Activated CD8-positive, alpha-beta memory T cell treated with anti-CD3 and anti-CD28 coated beads, Interleukin-2, amount 10 ng/mL, durations not matched to agents 7 days and 5 days (primary cell): ENCODE measurements at regions not wholly inside any gene's neighbourhood (a gene's known extent, or its start where the extent isn't known, plus 50 kb on each side); places are given as distances from the start of the nearest gene placed in this dataset.

Experiments used
- ATAC-seq: fragments of 150-1000 bp; cut with Tn5 transposase; one replicate; pipeline ENCODE4 v1.10.0; 2021; ENCODE audit warnings: moderate library complexity
- CTCF ChIA-PET: fragments of 350-600 bp; sonication (Branson Sonifier 250); formaldehyde crosslinking; loops from one replicate; lab custom pipeline; 2021; ENCODE audit warnings: antibody characterized with exemption; lab: Charles Lee
- DNase-seq: peaks from one replicate; pipeline ENCODE4 v3.0.0-alpha.2; 2020
- H3K27ac Mint-ChIP-seq: one replicate; pipeline ENCODE4 v1.8.0; 2021; ENCODE audit warnings: mild to moderate bottlenecking, mixed read lengths
- H3K27me3 Mint-ChIP-seq: one replicate; pipeline ENCODE4 v1.8.0; 2021; ENCODE audit warnings: mixed read lengths
- H3K36me3 Mint-ChIP-seq: one replicate; pipeline ENCODE4 v1.8.0; 2021; ENCODE audit warnings: mild to moderate bottlenecking, mixed read lengths
- H3K4me1 Mint-ChIP-seq: one replicate; pipeline ENCODE4 v1.8.0; 2021; ENCODE audit warnings: mixed read lengths
- H3K4me3 Mint-ChIP-seq: one replicate; pipeline ENCODE4 v1.8.0; 2021; ENCODE audit warnings: mild to moderate bottlenecking, moderate library complexity, mixed read lengths
- H3K9me3 Mint-ChIP-seq: one replicate; pipeline ENCODE4 v1.8.0; 2022; ENCODE audit warnings: low read depth, mixed read lengths

GRCh38 chr10:27620430-27621397, 116.6 kb downstream of the RAB18 start:
- no peak for ATAC-seq
- DNase-seq = no peak
- CTCF ChIA-PET = no interaction called here
- Mint-ChIP-seq H3K4me3 (no peak overlapping the region), H3K27ac (no peak overlapping the region), H3K27me3 (peaks cover 3% of the 10 kb centered on the region), H3K4me1 (no peaks in the 10 kb centered on the region), H3K9me3 (no peaks in the 10 kb centered on the region), H3K36me3 (no peaks in the 10 kb centered on the region)

GRCh38 chr10:27621461-27621860, 117.4 kb downstream of the RAB18 start:
- Mint-ChIP-seq H3K9me3 (no peaks in the 10 kb centered on the region), H3K4me1 (no peaks in the 10 kb centered on the region), H3K27ac (no peak overlapping the region), H3K27me3 (no peaks in the 10 kb centered on the region), H3K4me3 (no peak overlapping the region), H3K36me3 (no peaks in the 10 kb centered on the region)
- DNase-seq = no peak
- CTCF ChIA-PET = no interaction called here
- no peak for ATAC-seq

DNA sequence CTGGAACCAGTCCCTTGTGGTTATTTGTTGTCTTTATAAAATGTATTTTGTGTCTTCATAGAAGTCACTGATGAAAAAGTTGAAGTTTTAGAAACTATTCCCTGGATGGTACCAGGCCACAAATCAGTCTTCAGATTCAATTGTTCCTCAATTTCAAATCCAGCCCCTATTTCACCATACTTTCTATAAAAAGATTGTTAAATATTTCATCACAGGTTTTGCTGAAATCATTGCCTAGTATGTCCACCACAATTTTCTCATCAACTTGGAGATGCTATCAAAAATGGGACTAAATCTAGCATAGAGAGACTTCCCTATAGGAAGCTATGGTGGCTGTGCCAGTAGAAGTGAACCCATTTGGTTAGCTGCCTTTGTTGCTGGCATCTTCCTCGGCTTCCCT, 118.5 kb downstream of the RAB18 start:
- DNase-seq (no peak), ATAC-seq (no peak)
- no peaks in the 10 kb centered on the region for H3K36me3 Mint-ChIP-seq
- CTCF ChIA-PET = no interaction called here
- H3K4me1 Mint-ChIP-seq = no peaks in the 10 kb centered on the region
- no peak overlapping the region for H3K4me3 Mint-ChIP-seq
- peaks cover 3% of the 10 kb centered on the region for H3K27me3 Mint-ChIP-seq
- no peak overlapping the region for H3K27ac Mint-ChIP-seq
- H3K9me3 Mint-ChIP-seq = no peaks in the 10 kb centered on the region
